Spleen (tissue), 11 donors: ENCODE measurements at regions not wholly inside any gene's neighbourhood (a gene's known extent, or its start where the extent isn't known, plus 50 kb on each side); places are given as distances from the start of the nearest gene placed in this dataset.
"Not testable (repeated sequence)": the region's sequence is repeated elsewhere in the genome, so short reads cannot be mapped to it uniquely, and the experiment has no call there.

Source experiments
- DNase-seq: peaks from one replicate; pipeline ENCODE4 v3.0.0-alpha.2; 2020
- H3K27ac ChIP-seq, 8 donors: fragments of 200-600 bp; sonication (generic) in 7 of 8; 1 replicate in 4 of 8; 2 replicates in 4 of 8; pipeline versions ENCODE4 v1.5.0 to v1.8.0; 2016 to 2021; ENCODE audit warnings: inconsistent platforms in 4 of 8, mild to moderate bottlenecking in 4 of 8, moderate library complexity in 1 of 8
- H3K27me3 ChIP-seq, 7 donors: fragments of 200-600 bp; sonication (generic) in 6 of 7; replicated peaks in 1 of 7; 1 replicate in 4 of 7; 2 replicates in 3 of 7; pipeline versions ENCODE4 v1.5.0 to v1.8.0; 2016 to 2021; ENCODE audit warnings: inconsistent platforms in 3 of 7, mild to moderate bottlenecking in 1 of 7
- H3K36me3 ChIP-seq, 6 donors: fragments of 200-600 bp; sonication (generic) in 5 of 6; 1 replicate in 4 of 6; 2 replicates in 2 of 6; pipeline versions ENCODE4 v1.5.0 to v1.8.0; 2016 to 2021; ENCODE audit warnings: inconsistent platforms in 2 of 6
- H3K4me1 ChIP-seq, 6 donors: fragments of 200-600 bp; sonication (generic) in 5 of 6; 1 replicate in 3 of 6; 2 replicates in 3 of 6; pipeline versions ENCODE4 v1.5.0 to v1.8.0; 2016 to 2021; ENCODE audit warnings: inconsistent platforms in 3 of 6
- H3K4me3 ChIP-seq, 8 donors: fragments of 200-600 bp; sonication (generic) in 7 of 8; 1 replicate in 4 of 8; 2 replicates in 4 of 8; pipeline versions ENCODE4 v1.5.0 to v1.8.0; 2016 to 2021; ENCODE audit warnings: inconsistent platforms in 4 of 8, mild to moderate bottlenecking in 4 of 8, moderate library complexity in 2 of 8
- H3K9me3 ChIP-seq, 8 donors: fragments of 200-600 bp; sonication (generic) in 7 of 8; 1 replicate in 4 of 8; 2 replicates in 4 of 8; pipeline versions ENCODE4 v1.5.0 to v1.8.0; 2016 to 2021; ENCODE audit warnings: inconsistent platforms in 4 of 8
- CTCF ChIP-seq, 11 experiments: fragments of 200-600 bp in 7 of 11; fragments of 450-650 bp in 4 of 11; sonication (generic) in 4 of 11; IDR thresholded peaks in 8 of 11; conservative IDR thresholded peaks in 3 of 11; 1 replicate in 7 of 11; 2 replicates in 4 of 11; pipeline versions ENCODE4 v1.4.0 to v1.8.0; 2016 to 2021; ENCODE audit warnings: antibody characterized with exemption in 11 of 11, inconsistent platforms in 4 of 11, mild to moderate bottlenecking in 1 of 11
- POLR2A ChIP-seq, 3 donors: fragments of 450-650 bp; IDR thresholded peaks; one replicate each; pipeline ENCODE4 v1.5.1; 2017; ENCODE audit warnings: antibody characterized with exemption in 3 of 3, mild to moderate bottlenecking in 1 of 3
- POLR2AphosphoS5 ChIP-seq, 3 donors: sonication (generic); formaldehyde crosslinking; IDR thresholded peaks; one replicate each; pipeline ENCODE4 v1.5.1; 2017; ENCODE audit warnings: antibody characterized with exemption in 3 of 3
- WGBS, 5 donors: extraction: QIAGEN DNeasy Blood & Tissue Kit in 3 of 5; methylation state at CpG; one replicate each; pipeline versions ENCODE4 v1.1.5 to v1.1.7; 2013 to 2018; 5-methylcytosine and 5-hydroxymethylcytosine counted together
- intact Hi-C: fragments of 100-400 bp; cut with DNase I; formaldehyde crosslinking; loops from one replicate; pipeline ENCODE4 v1.15.0; 2023; ENCODE audit warnings: low total_unique reads
- donor health status: healthy with polysubstance abuse.
- donor health status: DM: no; HTN: no; CAD: no; lungs with moderate emphysema.
- donor health status: DM: no; HTN: no; CAD: no.
- donor health status: Bipolar disorder and iron deficiency.
- donor health status: healthy.
- donor health status: DM: no; HTN: no; CAD: no.
- donor health status: DM: yes; HTN: yes; CAD: no.

- intact Hi-C loops: no loop called here
- H3K9me3 ChIP-seq: peaks cover 0 to 29% (median 8%) of the 10 kb centered on the region in 8 donors
- TF ChIP-seq POLR2AphosphoS5 (IDR thresholded peaks at IDR 0.05): no peak
- no peak for TF ChIP-seq POLR2A (IDR thresholded peaks at IDR 0.05)
- no peak for TF ChIP-seq CTCF (IDR thresholded peaks at IDR 0.05 in 8 of 11, conservative IDR thresholded peaks at IDR 0.05 in 3 of 11)
- H3K4me1 ChIP-seq: no peaks in the 10 kb centered on the region
- 95 to 97% (median 97%) methylated on average over 27 of the region's 27 CpGs for WGBS, 5 donors
- H3K27me3 ChIP-seq: no peaks in the 10 kb centered on the region
- DNase-seq: no peak
- H3K27ac ChIP-seq: no peak overlapping the region
- H3K36me3 ChIP-seq: no peaks in the 10 kb centered on the region
- H3K4me3 ChIP-seq: no peak overlapping the region
Measured at GRCh38 chr6:66094615-66095014, 387.6 kb upstream of the EYS start.

- H3K36me3 ChIP-seq, H3K27ac ChIP-seq, H3K27me3 ChIP-seq, H3K4me1 ChIP-seq, intact Hi-C loops, H3K4me3 ChIP-seq, DNase-seq: not testable (repeated sequence)
- H3K9me3 ChIP-seq: peaks cover 0 to 34% (median 18%) of the 10 kb centered on the region in 8 donors
- WGBS, 5 donors: 58 to 100% (median 70%) methylated on average over 1 of the region's 1 CpG; no CpG with 5 or more reads in 1 of the 5 donors
Measured at GRCh38 chr6:66092306-66092705, 385.3 kb upstream of the EYS start.

- Histone ChIP-seq H3K36me3 (no peaks in the 10 kb centered on the region), H3K27ac (no peak overlapping the region), H3K4me3 (no peak overlapping the region), H3K27me3 (no peaks in the 10 kb centered on the region), H3K9me3 (peaks cover 0 to 65% (median 46%) of the 10 kb centered on the region in 8 donors), H3K4me1 (no peaks in the 10 kb centered on the region)
- no peak for DNase-seq
- TF ChIP-seq POLR2AphosphoS5 (IDR thresholded peaks at IDR 0.05) (no peak), POLR2A (IDR thresholded peaks at IDR 0.05) (no peak), CTCF (IDR thresholded peaks at IDR 0.05 in 8 of 11, conservative IDR thresholded peaks at IDR 0.05 in 3 of 11) (no peak)
- intact Hi-C loops: no loop called here
Measured at GRCh38 chr6:66086532-66086931, 379.5 kb upstream of the EYS start.

- TF ChIP-seq CTCF (IDR thresholded peaks at IDR 0.05 in 8 of 11, conservative IDR thresholded peaks at IDR 0.05 in 3 of 11) (no peak), POLR2A (IDR thresholded peaks at IDR 0.05) (no peak), POLR2AphosphoS5 (IDR thresholded peaks at IDR 0.05) (no peak)
- 85 to 97% (median 87%) methylated on average over 1 of the region's 1 CpG for WGBS, 5 donors
- Histone ChIP-seq H3K9me3 (peaks cover 0 to 62% (median 45%) of the 10 kb centered on the region in 8 donors), H3K4me3 (no peak overlapping the region), H3K27me3 (no peaks in the 10 kb centered on the region), H3K36me3 (no peaks in the 10 kb centered on the region), H3K4me1 (no peaks in the 10 kb centered on the region), H3K27ac (no peak overlapping the region)
- intact Hi-C loops: no loop called here
- no peak for DNase-seq
Measured at GRCh38 chr6:66082914-66083313, 375.9 kb upstream of the EYS start.

GRCh38 chr6:66068907-66069306 is 361.9 kb upstream of the EYS start:
- Histone ChIP-seq H3K4me1 (no peaks in the 10 kb centered on the region), H3K36me3 (no peaks in the 10 kb centered on the region), H3K4me3 (no peak overlapping the region), H3K27ac (no peak overlapping the region), H3K9me3 (peaks cover 0 to 9% (median 0%) of the 10 kb centered on the region in 8 donors), H3K27me3 (no peaks in the 10 kb centered on the region)
- intact Hi-C loops: no loop called here
- no peak for TF ChIP-seq POLR2AphosphoS5 (IDR thresholded peaks at IDR 0.05)
- TF ChIP-seq CTCF (IDR thresholded peaks at IDR 0.05 in 8 of 11, conservative IDR thresholded peaks at IDR 0.05 in 3 of 11): no peak
- no peak for TF ChIP-seq POLR2A (IDR thresholded peaks at IDR 0.05)
- no peak for DNase-seq
